ENCODE measurements at regions not wholly inside any gene's neighbourhood (a gene's known extent, or its start where the extent isn't known, plus 50 kb on each side); places are given as distances from the start of the nearest gene placed in this dataset.

- Histone ChIP-seq H3K27ac (replicated peaks) (no peak overlapping the region), H3K4me3 (no peak overlapping the region), H3K27me3 (ENCODE audit: low read depth) (peaks cover 3% of the 10 kb centered on the region), H3K36me3 (no peaks in the 10 kb centered on the region), H3K9me3 (replicated peaks) (no peaks in the 10 kb centered on the region), H3K4me1 (no peaks in the 10 kb centered on the region)
- intact Hi-C loops (cut with micrococcal nuclease), result no loop called here
- DNase-seq, result no peak
- TF ChIP-seq, protein P1, sequence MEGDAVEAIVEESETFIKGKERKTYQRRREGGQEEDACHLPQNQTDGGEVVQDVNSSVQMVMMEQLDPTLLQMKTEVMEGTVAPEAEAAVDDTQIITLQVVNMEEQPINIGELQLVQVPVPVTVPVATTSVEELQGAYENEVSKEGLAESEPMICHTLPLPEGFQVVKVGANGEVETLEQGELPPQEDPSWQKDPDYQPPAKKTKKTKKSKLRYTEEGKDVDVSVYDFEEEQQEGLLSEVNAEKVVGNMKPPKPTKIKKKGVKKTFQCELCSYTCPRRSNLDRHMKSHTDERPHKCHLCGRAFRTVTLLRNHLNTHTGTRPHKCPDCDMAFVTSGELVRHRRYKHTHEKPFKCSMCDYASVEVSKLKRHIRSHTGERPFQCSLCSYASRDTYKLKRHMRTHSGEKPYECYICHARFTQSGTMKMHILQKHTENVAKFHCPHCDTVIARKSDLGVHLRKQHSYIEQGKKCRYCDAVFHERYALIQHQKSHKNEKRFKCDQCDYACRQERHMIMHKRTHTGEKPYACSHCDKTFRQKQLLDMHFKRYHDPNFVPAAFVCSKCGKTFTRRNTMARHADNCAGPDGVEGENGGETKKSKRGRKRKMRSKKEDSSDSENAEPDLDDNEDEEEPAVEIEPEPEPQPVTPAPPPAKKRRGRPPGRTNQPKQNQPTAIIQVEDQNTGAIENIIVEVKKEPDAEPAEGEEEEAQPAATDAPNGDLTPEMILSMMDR (IDR thresholded peaks at IDR 0.05; ENCODE audit: borderline replicate concordance), result no peak
Observed at GRCh38 chr2:129324349-129324748, 655.1 kb upstream of the RAB6C start.

DNA sequence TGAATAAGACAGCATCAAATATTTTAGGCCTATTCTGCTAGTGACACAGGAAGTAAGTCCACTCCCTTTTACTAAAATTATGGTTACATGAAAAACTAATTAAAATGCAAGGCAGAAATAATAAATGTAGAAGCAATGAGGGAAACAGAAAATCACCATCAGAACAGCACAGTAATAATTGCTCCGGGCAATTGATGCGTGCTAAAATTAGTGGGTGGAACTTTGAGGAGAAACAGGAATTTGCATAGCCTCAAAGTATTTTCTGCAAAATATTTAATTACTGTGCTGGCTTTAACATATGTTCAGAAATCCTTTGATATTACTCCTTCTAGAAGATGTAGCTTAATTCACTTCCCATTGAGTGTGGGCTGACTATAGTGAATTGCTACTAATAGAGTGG, 654.3 kb upstream of the RAB6C start:
- Histone ChIP-seq H3K9me3 (replicated peaks) (no peaks in the 10 kb centered on the region), H3K27me3 (ENCODE audit: low read depth) (peaks cover 3% of the 10 kb centered on the region), H3K4me3 (no peak overlapping the region), H3K36me3 (no peaks in the 10 kb centered on the region), H3K27ac (replicated peaks) (no peak overlapping the region), H3K4me1 (no peaks in the 10 kb centered on the region)
- DNase-seq, result no peak
- intact Hi-C loops (cut with micrococcal nuclease), result no loop called here
- TF ChIP-seq, protein P1 (IDR thresholded peaks at IDR 0.05; ENCODE audit: borderline replicate concordance), result no peak

DNA sequence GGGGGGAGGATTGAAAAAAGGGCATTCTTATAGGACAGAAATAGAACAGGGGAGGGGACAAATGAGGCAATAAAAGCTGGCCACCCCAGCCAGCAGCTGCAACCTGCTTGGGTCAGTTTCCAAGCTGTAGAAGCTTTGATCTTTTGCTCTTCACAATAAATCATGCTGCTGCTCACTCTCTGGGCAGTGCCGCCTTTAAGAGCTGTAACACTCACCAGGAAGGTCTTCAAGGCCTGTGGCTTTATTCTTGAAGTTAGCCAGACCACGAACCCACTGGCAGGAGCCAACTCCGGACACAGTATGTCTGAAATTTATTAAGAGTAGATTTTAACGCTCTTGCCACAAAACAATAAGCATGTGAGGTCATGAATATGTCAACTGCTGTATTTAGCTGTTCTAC, 649.9 kb upstream of the RAB6C start:
- Histone ChIP-seq H3K9me3 (replicated peaks) (no peaks in the 10 kb centered on the region), H3K27ac (replicated peaks) (no peak overlapping the region), H3K36me3 (no peaks in the 10 kb centered on the region), H3K4me3 (no peak overlapping the region), H3K4me1 (peaks cover 6% of the 10 kb centered on the region), H3K27me3 (ENCODE audit: low read depth) (peaks cover 3% of the 10 kb centered on the region)
- TF ChIP-seq, protein P1 (IDR thresholded peaks at IDR 0.05; ENCODE audit: borderline replicate concordance), result no peak
- DNase-seq, result no peak
- intact Hi-C loops (cut with micrococcal nuclease), result no loop called here

GRCh38 chr2:129330504-129330903, 649.0 kb upstream of the RAB6C start:
- intact Hi-C loops (cut with micrococcal nuclease), result no loop called here
- Histone ChIP-seq H3K27ac (replicated peaks) (no peak overlapping the region), H3K4me1 (peaks cover 12% of the 10 kb centered on the region)

GRCh38 chr2:129331638-129332037, 647.8 kb upstream of the RAB6C start:
- DNase-seq, result no peak
- Histone ChIP-seq H3K27ac (replicated peaks) (no peak overlapping the region), H3K4me1 (peaks cover 12% of the 10 kb centered on the region), H3K27me3 (ENCODE audit: low read depth) (peaks cover 3% of the 10 kb centered on the region), H3K9me3 (replicated peaks) (no peaks in the 10 kb centered on the region), H3K4me3 (no peak overlapping the region), H3K36me3 (no peaks in the 10 kb centered on the region)
- intact Hi-C loops (cut with micrococcal nuclease), result no loop called here
- TF ChIP-seq, protein P1 (IDR thresholded peaks at IDR 0.05; ENCODE audit: borderline replicate concordance), result no peak

More at GRCh38 chr2:129330504-129330903, 649.0 kb upstream of the RAB6C start:
- H3K9me3 ChIP-seq (replicated peaks), result no peaks in the 10 kb centered on the region
- peaks cover 3% of the 10 kb centered on the region for H3K27me3 ChIP-seq (ENCODE audit: low read depth)
- H3K4me3 ChIP-seq, result no peak overlapping the region
- TF ChIP-seq, protein P1 (IDR thresholded peaks at IDR 0.05; ENCODE audit: borderline replicate concordance), result no peak
- no peaks in the 10 kb centered on the region for H3K36me3 ChIP-seq
- no peak for DNase-seq

GRCh38 chr2:129334128-129334527, 645.3 kb upstream of the RAB6C start:
- TF ChIP-seq, protein P1 (IDR thresholded peaks at IDR 0.05; ENCODE audit: borderline replicate concordance), result no peak
- H3K4me1 ChIP-seq, result peaks cover 12% of the 10 kb centered on the region
- peak overlapping the region; percentile 79 for H3K27ac ChIP-seq (replicated peaks)
- no peaks in the 10 kb centered on the region for H3K9me3 ChIP-seq (replicated peaks)
- no peak for DNase-seq
- no peak overlapping the region for H3K4me3 ChIP-seq
- H3K27me3 ChIP-seq (ENCODE audit: low read depth), result no peaks in the 10 kb centered on the region
- intact Hi-C loops (cut with micrococcal nuclease), result no loop called here
- no peaks in the 10 kb centered on the region for H3K36me3 ChIP-seq

All from left ventricle myocardium inferior (tissue), 1 donor.